ENCODE measurements at regions not wholly inside any gene's neighbourhood (a gene's known extent, or its start where the extent isn't known, plus 50 kb on each side); places are given as distances from the start of the nearest gene placed in this dataset.
"Not testable (repeated sequence)": the region's sequence is repeated elsewhere in the genome, so short reads cannot be mapped to it uniquely, and the experiment has no call there.

- DNase-seq (ENCODE audit: low spot score): no peak
Observed at GRCh38 chr5:81826128-81826527, 75.2 kb upstream of the SSBP2 start.

- DNase-seq (ENCODE audit: low spot score): no peak
Observed at GRCh38 chr5:81825237-81825636, 74.3 kb upstream of the SSBP2 start.

GRCh38 chr5:81823736-81824135 lies 72.8 kb upstream of the SSBP2 start:
- DNase-seq (ENCODE audit: low spot score): not testable (repeated sequence)

GRCh38 chr5:81820863-81821262 lies 70.0 kb upstream of the SSBP2 start:
- no peak for DNase-seq (ENCODE audit: low spot score)

GRCh38 chr5:81820318-81820636 lies 69.4 kb upstream of the SSBP2 start:
- no peak for DNase-seq (ENCODE audit: low spot score)

- DNase-seq (ENCODE audit: low spot score): no peak
Observed at GRCh38 chr5:81819556-81820317, 68.8 kb upstream of the SSBP2 start.

GRCh38 chr5:81817980-81818379 lies 67.1 kb upstream of the SSBP2 start:
- DNase-seq (ENCODE audit: low spot score): peak; percentile 27

GRCh38 chr5:81817086-81817485 lies 66.2 kb upstream of the SSBP2 start:
- DNase-seq (ENCODE audit: low spot score): no peak

- no peak for DNase-seq (ENCODE audit: low spot score)
Observed at GRCh38 chr5:81815321-81815720, 64.4 kb upstream of the SSBP2 start.

GRCh38 chr5:81808106-81808505 lies 57.2 kb upstream of the SSBP2 start:
- no peak for DNase-seq (ENCODE audit: low spot score)

- DNase-seq (ENCODE audit: low spot score): no peak
Observed at GRCh38 chr5:81805086-81805485, 54.2 kb upstream of the SSBP2 start.

GRCh38 chr5:81803812-81804211 lies 52.9 kb upstream of the SSBP2 start:
- DNase-seq (ENCODE audit: low spot score): no peak

- DNase-seq (ENCODE audit: low spot score): no peak
Observed at GRCh38 chr5:81802625-81803024, 51.7 kb upstream of the SSBP2 start.

GRCh38 chr5:81802020-81802419 lies 51.1 kb upstream of the SSBP2 start:
- no peak for DNase-seq (ENCODE audit: low spot score)

GRCh38 chr5:81800797-81801196 lies 49.9 kb upstream of the SSBP2 start:
- no peak for DNase-seq (ENCODE audit: low spot score)
